ENCODE measurements at regions not wholly inside any gene's neighbourhood (a gene's known extent, or its start where the extent isn't known, plus 50 kb on each side); places are given as distances from the start of the nearest gene placed in this dataset.

DNA sequence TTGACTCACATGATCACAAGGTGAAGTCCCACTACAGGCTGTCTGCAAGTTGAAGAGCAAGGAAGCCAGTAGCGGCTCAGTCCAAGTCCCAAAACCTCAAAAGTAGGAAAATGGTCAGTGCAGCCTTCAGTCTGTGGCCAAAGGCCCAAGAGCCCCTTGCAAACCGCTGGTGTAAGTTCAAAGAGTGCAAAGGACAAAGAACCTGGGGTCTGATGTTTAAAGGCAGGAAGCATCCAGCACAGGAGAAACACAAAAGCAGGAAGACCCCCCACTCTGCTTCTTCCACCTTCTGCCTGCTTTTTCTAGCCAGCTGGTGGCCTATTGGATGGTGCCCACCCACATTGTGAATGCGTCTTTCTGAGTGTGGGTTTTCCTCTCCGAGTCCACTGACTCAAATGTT is 2222.6 kb downstream of the MRPL39 start:
- dilution Hi-C loops (cut with MboI; ENCODE audit: extremely low pct_ligation_motif_present, low sequenced_read_pairs), result no loop called here

DNA sequence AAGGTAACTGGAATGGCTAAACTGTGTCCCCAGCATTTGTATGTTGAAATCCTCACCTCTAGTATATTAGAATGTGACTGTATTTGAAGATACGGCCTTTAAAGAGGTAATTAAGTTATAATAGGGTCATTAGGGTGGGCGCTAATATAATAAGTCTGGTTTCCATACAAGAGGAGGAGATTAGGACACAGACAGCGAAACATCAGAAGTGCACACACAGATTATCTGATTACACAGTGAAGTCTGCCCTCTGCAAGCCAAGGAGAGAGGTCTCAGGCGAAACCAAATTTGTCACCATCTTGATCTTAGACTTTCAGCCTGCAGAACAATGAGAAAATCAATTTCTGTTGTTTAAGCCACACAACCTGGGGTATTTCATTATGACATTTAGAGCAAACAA is 2233.1 kb downstream of the MRPL39 start:
- no peaks in the 10 kb centered on the region for H4K20me1 ChIP-seq (ENCODE audit: control insufficient read depth, extremely low read depth, insufficient read depth, low read length)
- H3K27me3 ChIP-seq (ENCODE audit: control insufficient read depth, extremely low read depth, insufficient read depth, low read length), result no peaks in the 10 kb centered on the region
- FAIRE-seq (no peak), DNase-seq (ENCODE audit: low read depth, low spot score) (no peak)
- H3K9me1 ChIP-seq (ENCODE audit: control insufficient read depth, extremely low read depth, insufficient read depth, low read length), result no peaks in the 10 kb centered on the region
- dilution Hi-C loops (cut with MboI; ENCODE audit: extremely low pct_ligation_motif_present, low sequenced_read_pairs), result no loop called here
- H3K9me3 ChIP-seq (ENCODE audit: control insufficient read depth, low read depth, low read length), result no peaks in the 10 kb centered on the region
- H3K27ac ChIP-seq (ENCODE audit: control insufficient read depth, insufficient read depth, low read length), result no peak overlapping the region
- H3K4me2 ChIP-seq (ENCODE audit: control insufficient read depth, extremely low read depth, insufficient read depth, low read depth, low read length), result no peak overlapping the region
- no peaks in the 10 kb centered on the region for H3K36me3 ChIP-seq (ENCODE audit: control insufficient read depth in 2 of 2, extremely low read depth in 1 of 2, insufficient read depth in 2 of 2, low read length in 2 of 2)
- no peak overlapping the region for H2AFZ ChIP-seq (ENCODE audit: control insufficient read depth, low read length)
- TF ChIP-seq, protein P1, sequence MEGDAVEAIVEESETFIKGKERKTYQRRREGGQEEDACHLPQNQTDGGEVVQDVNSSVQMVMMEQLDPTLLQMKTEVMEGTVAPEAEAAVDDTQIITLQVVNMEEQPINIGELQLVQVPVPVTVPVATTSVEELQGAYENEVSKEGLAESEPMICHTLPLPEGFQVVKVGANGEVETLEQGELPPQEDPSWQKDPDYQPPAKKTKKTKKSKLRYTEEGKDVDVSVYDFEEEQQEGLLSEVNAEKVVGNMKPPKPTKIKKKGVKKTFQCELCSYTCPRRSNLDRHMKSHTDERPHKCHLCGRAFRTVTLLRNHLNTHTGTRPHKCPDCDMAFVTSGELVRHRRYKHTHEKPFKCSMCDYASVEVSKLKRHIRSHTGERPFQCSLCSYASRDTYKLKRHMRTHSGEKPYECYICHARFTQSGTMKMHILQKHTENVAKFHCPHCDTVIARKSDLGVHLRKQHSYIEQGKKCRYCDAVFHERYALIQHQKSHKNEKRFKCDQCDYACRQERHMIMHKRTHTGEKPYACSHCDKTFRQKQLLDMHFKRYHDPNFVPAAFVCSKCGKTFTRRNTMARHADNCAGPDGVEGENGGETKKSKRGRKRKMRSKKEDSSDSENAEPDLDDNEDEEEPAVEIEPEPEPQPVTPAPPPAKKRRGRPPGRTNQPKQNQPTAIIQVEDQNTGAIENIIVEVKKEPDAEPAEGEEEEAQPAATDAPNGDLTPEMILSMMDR (optimal IDR thresholded peaks at IDR 0.05 in 1 of 3, IDR thresholded peaks at IDR 0.05 in 1 of 3, conservative IDR thresholded peaks at IDR 0.05 in 1 of 3; ENCODE audit: extremely low read depth in 1 of 3, insufficient read depth in 2 of 3, low read length in 3 of 3), result no peak
- TF ChIP-seq EZH2 (IDR thresholded peaks at IDR 0.05; ENCODE audit: low read length), result no peak
- no peaks in the 10 kb centered on the region for H3K79me2 ChIP-seq (ENCODE audit: control insufficient read depth, insufficient read depth, low read length)
- no peak overlapping the region for H3K9ac ChIP-seq (ENCODE audit: control insufficient read depth, extremely low read depth, insufficient read depth, low read length)
- H3K4me3 ChIP-seq (ENCODE audit: control insufficient read depth in 2 of 3, extremely low read depth in 1 of 3, insufficient read depth in 2 of 3, low read depth in 1 of 3, low read length in 3 of 3), result no peak overlapping the region
- no peaks in the 10 kb centered on the region for H3K4me1 ChIP-seq (ENCODE audit: control insufficient read depth, extremely low read depth, insufficient read depth, low read length)

More for the DNA sequence above, 2222.6 kb downstream of the MRPL39 start:
- Histone ChIP-seq H3K9me1 (ENCODE audit: control insufficient read depth, extremely low read depth, insufficient read depth, low read length) (no peaks in the 10 kb centered on the region), H3K9ac (ENCODE audit: control insufficient read depth, extremely low read depth, insufficient read depth, low read length) (no peak overlapping the region), H2AFZ (ENCODE audit: control insufficient read depth, low read length) (no peak overlapping the region), H3K4me3 (ENCODE audit: control insufficient read depth in 2 of 3, extremely low read depth in 1 of 3, insufficient read depth in 2 of 3, low read depth in 1 of 3, low read length in 3 of 3) (no peak overlapping the region), H3K79me2 (ENCODE audit: control insufficient read depth, insufficient read depth, low read length) (no peaks in the 10 kb centered on the region), H3K27ac (ENCODE audit: control insufficient read depth, insufficient read depth, low read length) (no peak overlapping the region), H3K9me3 (ENCODE audit: control insufficient read depth, low read depth, low read length) (no peaks in the 10 kb centered on the region), H3K4me1 (ENCODE audit: control insufficient read depth, extremely low read depth, insufficient read depth, low read length) (no peaks in the 10 kb centered on the region), H3K27me3 (ENCODE audit: control insufficient read depth, extremely low read depth, insufficient read depth, low read length) (no peaks in the 10 kb centered on the region), H4K20me1 (ENCODE audit: control insufficient read depth, extremely low read depth, insufficient read depth, low read length) (no peaks in the 10 kb centered on the region), H3K36me3 (ENCODE audit: control insufficient read depth in 2 of 2, extremely low read depth in 1 of 2, insufficient read depth in 2 of 2, low read length in 2 of 2) (no peaks in the 10 kb centered on the region), H3K4me2 (ENCODE audit: control insufficient read depth, extremely low read depth, insufficient read depth, low read depth, low read length) (no peak overlapping the region)
- FAIRE-seq (no peak), DNase-seq (ENCODE audit: low read depth, low spot score) (no peak)
- TF ChIP-seq, protein P1 (optimal IDR thresholded peaks at IDR 0.05 in 1 of 3, IDR thresholded peaks at IDR 0.05 in 1 of 3, conservative IDR thresholded peaks at IDR 0.05 in 1 of 3; ENCODE audit: extremely low read depth in 1 of 3, insufficient read depth in 2 of 3, low read length in 3 of 3), result no peak
- no peak for TF ChIP-seq EZH2 (IDR thresholded peaks at IDR 0.05; ENCODE audit: low read length)

All from keratinocyte (primary cell).